GM18505 (cell line): ENCODE measurements at regions not wholly inside any gene's neighbourhood (a gene's known extent, or its start where the extent isn't known, plus 50 kb on each side); places are given as distances from the start of the nearest gene placed in this dataset.
"Not testable (repeated sequence)": the region's sequence is repeated elsewhere in the genome, so short reads cannot be mapped to it uniquely, and the experiment has no call there.

Experiments used
- ATAC-seq: cut with Tn5 transposase; IDR thresholded peaks from one replicate; pipeline ENCODE4 v1.9.1; 2021; ENCODE audit not compliant: unreplicated experiment
- POLR2A ChIP-seq: IDR thresholded peaks from 4 replicates; pipeline ENCODE4 v1.6.1; 2011; ENCODE audit warnings: borderline replicate concordance; ENCODE audit not compliant: insufficient read depth, insufficient read length; ENCODE audit errors: extremely low read depth

DNA sequence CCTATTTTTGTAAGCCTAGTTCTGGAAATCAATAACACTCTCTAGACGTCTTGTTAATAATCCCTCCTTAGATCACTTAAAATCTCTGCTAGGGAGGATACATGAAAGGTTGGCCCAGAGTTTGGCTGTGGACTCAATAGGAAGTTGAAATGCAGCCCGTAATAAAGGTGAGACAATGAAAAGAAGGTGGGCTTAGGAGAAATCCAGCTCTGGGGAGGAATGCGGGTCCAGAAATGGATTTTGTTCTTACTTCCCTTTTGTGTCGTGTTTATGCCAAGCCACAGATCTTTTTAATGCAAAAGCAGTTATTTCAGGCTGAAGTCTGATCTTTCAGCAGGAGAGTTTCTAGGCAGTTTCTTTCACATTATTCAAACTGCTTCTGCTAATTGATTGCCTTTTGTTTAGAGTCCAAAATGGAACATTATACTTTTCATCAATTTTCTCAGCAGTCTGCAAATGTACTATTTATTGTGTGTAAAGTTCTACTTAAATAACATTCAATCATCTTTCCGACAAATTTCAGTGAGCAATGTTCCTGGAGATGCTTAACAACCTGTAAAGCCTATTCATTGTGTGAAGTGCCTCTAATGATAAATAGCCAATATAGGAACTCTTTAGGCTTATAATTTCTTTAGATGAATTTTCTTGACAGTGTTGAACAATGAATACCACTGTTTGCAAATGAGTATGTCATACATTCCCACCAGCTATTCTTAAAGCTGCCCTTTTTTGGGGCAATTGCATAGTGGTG is 252.9 kb upstream of the KRR1 start:
- no peak for ATAC-seq
- TF ChIP-seq POLR2A = no peak

GRCh38 chr12:75760573-75761294 is 249.3 kb upstream of the KRR1 start:
- ATAC-seq = no peak
- no peak for TF ChIP-seq POLR2A

DNA sequence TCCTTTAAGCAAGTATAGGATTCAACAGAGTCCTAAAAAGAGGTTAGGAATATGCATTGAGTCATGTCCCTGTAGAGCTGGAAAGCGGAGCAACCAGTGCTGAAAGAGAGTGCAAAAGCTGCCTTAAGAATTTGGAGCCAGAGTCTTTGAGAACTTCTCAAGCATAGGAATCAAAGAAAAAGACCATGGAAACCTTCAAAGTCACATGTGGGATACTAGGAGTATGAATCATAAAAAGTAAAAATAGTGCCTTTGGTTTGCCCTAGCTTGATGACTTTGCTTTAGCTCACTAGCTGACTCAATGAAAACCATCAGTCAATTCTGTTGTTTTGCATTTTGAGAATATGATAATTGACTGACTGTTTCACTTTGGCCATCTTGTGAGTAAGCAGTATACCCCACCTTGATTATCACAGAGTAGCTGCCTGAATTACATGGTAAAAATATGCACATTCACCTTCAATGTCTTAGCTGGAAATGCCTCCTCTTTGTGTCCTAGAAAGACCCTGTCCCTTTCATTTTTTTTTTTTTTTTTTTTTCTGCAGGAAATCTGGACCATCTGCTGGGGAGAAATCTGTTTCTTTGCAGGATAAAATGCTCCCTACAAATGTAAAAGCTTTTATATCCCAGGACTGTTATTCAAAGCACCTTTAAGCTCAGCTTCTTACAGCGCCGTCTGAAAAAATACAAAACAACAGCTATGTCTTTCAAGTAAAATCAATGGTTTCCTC is 248.6 kb upstream of the KRR1 start:
- TF ChIP-seq POLR2A = no peak
- no peak for ATAC-seq

DNA sequence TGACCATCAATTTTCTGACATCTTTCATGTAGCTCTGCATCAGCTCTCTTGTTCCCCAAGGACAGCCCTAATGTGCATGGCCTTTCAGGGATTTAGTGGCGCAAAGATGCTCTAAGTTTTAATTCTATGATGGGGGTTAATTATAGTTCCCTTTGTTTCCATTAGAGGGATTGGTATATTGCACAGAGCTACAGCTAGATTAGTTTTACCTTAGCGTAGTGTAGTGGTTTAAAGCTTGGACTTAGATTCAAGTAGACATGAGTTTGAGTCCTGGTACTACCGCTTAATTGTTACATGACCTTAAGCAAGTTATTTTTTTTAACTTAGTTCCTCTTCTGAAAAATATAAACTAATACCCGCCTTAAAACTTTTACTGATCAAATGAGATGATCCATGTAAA is 247.8 kb upstream of the KRR1 start:
- TF ChIP-seq POLR2A = no peak

GRCh38 chr12:75756771-75757170 is 245.4 kb upstream of the KRR1 start:
- TF ChIP-seq POLR2A = no peak
- no peak for ATAC-seq

More for the DNA sequence above, 247.8 kb upstream of the KRR1 start:
- ATAC-seq = no peak

DNA sequence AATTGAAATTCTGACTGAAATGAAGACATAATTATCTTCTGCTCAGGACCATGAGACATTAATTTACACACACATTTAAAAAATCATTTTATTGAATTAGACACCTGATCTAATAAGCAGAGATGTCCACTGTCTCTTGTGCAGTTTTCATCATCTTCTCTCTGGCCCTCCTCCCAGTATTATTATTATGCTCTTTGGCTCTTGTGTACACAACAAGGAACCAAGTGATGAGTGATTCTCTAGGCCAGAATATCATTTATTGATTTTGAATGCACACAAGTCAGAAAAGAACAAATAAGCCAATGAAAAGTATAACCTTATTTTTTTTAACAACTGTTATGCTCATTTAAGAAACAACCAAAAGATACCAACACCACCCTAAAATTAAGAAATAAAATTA is 244.7 kb upstream of the KRR1 start:
- no peak for ATAC-seq
- TF ChIP-seq POLR2A = no peak

DNA sequence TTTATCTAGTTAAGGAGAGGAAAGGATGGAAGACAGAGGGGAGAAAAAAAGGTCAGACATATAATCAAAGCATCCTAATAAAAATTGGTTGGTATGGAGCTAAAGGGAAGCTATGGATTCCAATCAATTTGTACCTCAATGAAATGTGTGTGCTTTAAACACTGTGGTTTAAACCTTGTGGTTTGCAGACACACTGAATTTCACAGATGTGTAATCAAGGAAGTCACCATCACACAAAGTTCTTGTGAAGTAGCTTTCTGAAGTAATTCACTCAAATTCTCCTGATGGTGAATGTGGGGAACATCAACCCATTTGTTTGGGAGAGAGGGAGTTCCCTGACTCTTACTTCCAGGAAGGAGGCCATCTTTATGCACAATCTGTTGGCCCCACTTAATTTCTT is 243.3 kb upstream of the KRR1 start:
- TF ChIP-seq POLR2A = no peak
- ATAC-seq = no peak

GRCh38 chr12:75754141-75754540 is 242.7 kb upstream of the KRR1 start:
- TF ChIP-seq POLR2A = no peak
- ATAC-seq = no peak

GRCh38 chr12:75751769-75752471 is 240.5 kb upstream of the KRR1 start:
- TF ChIP-seq POLR2A = no peak
- no peak for ATAC-seq

DNA sequence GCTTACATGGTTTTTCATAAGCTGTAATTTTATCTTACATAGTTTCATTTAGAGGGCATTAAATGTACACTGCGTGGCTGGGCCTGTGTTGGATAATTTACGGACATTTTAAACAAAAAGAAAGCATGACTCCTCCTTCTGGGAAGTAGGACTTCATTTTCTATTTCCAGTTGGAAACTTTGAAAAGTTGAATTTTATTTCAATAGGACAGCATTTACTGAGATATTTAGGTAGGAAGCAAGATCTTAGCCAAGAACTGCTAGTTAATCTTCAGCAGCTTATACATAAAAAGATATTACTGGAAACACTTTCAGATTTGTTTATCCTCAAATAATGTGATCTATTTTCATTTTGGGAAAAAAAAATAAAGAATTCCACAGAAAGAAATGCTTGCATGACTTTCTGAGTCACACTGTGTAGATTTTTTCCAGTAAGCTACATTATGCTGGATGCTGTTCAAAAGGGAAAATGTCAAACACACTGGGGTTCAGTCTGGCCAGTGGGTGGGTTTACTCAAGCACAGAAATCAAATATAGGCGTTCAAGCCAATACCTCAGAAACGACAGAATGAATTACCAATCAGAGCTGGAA is 239.4 kb upstream of the KRR1 start:
- no peak for TF ChIP-seq POLR2A

GRCh38 chr12:75748990-75749389 is 237.6 kb upstream of the KRR1 start:
- not testable (repeated sequence) for ATAC-seq

More for the DNA sequence above, 239.4 kb upstream of the KRR1 start:
- no peak for ATAC-seq

DNA sequence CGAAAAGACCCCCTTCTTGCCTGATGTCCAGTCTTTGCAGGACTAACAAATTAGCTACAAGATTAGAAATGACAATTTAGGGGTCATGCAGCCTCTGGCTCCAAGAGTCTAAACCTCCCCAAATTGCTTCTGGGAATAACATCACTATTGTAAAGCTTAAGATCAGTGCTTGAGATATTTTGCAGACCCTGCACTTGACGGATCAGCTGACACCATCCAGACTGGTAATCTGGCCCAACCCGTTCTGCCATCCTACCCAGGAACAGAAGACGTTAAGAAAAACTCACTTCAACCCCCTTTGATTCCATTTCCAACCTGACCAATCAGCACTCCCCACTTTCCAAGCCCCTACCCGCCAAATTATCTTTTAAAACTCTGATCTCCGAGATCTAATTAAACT is 236.7 kb upstream of the KRR1 start:
- ATAC-seq = no peak
- no peak for TF ChIP-seq POLR2A

- TF ChIP-seq POLR2A = no peak
- ATAC-seq = no peak
Observed at GRCh38 chr12:75747572-75748021, 236.2 kb upstream of the KRR1 start.
